Adrenal gland (tissue), 9 donors: ENCODE measurements at regions not wholly inside any gene's neighbourhood (a gene's known extent, or its start where the extent isn't known, plus 50 kb on each side); places are given as distances from the start of the nearest gene placed in this dataset.

ENCODE experiments used
- DNase-seq, 7 donors: peaks; one replicate each; pipeline ENCODE4 v3.0.0-alpha.2; 2019 to 2020
- H3K27ac ChIP-seq, 5 donors: fragments of 200-600 bp; sonication (generic) in 4 of 5; 1 replicate in 3 of 5; 2 replicates in 2 of 5; pipeline versions ENCODE4 v1.5.1 to v1.8.0; 2016 to 2020; ENCODE audit warnings: mild to moderate bottlenecking in 1 of 5
- H3K27me3 ChIP-seq: fragments of 200-600 bp; 2 replicates; pipeline ENCODE4 v1.8.0; 2021
- H3K36me3 ChIP-seq, 2 donors: fragments of 200-600 bp; replicated peaks in 1 of 2; 1 replicate in 1 of 2; 2 replicates in 1 of 2; pipeline versions ENCODE4 v1.5.1 to v1.8.0; 2018 to 2022
- H3K4me1 ChIP-seq, 2 donors: fragments of 200-600 bp; replicated peaks in 1 of 2; 1 replicate in 1 of 2; 2 replicates in 1 of 2; pipeline versions ENCODE4 v1.5.1 to v1.8.0; 2018 to 2021
- H3K4me3 ChIP-seq, 4 donors: fragments of 200-600 bp; sonication (generic) in 3 of 4; one replicate each; pipeline ENCODE4 v1.5.1; 2016 to 2018
- H3K9me3 ChIP-seq, 3 donors: fragments of 200-600 bp; sonication (generic) in 1 of 3; replicated peaks in 1 of 3; 1 replicate in 2 of 3; 2 replicates in 1 of 3; pipeline versions ENCODE4 v1.5.1 to v1.8.0; 2016 to 2021
- CTCF ChIP-seq, 6 experiments: fragments of 450-650 bp in 4 of 6; fragments of 200-600 bp in 2 of 6; sonication (generic) in 1 of 6; IDR thresholded peaks; 1 replicate in 5 of 6; 2 replicates in 1 of 6; pipeline versions ENCODE4 v1.5.1 to v1.8.0; 2016 to 2021; ENCODE audit warnings: antibody characterized with exemption in 6 of 6, mild to moderate bottlenecking in 2 of 6, moderate library complexity in 1 of 6
- POLR2A ChIP-seq, 2 donors: fragments of 450-650 bp; IDR thresholded peaks; one replicate each; pipeline ENCODE4 v1.6.1; 2017; ENCODE audit warnings: antibody characterized with exemption in 2 of 2, mild to moderate bottlenecking in 2 of 2, moderate library complexity in 1 of 2
- WGBS, 4 donors: extraction: QIAGEN DNeasy Blood & Tissue Kit in 2 of 4; methylation state at CpG; one replicate each; pipeline versions ENCODE4 v1.1.5 to v1.1.7; 2013 to 2017; 5-methylcytosine and 5-hydroxymethylcytosine counted together
- intact Hi-C, 2 donors: fragments of 100-400 bp; cut with DNase I; formaldehyde crosslinking; loops; one replicate each; pipeline versions ENCODE4 v1.14.1 to v1.15.0; 2022 to 2023
- donor health status: healthy with polysubstance abuse.
- donor health status: Bipolar disorder and iron deficiency.
- donor health status: DM: yes; HTN: yes; CAD: no.
- donor health status: DM: no; HTN: no; CAD: no.
- donor health status: DM: no; HTN: no; CAD: no.

- H3K27ac ChIP-seq = no peak overlapping the region
- H3K4me3 ChIP-seq = no peak overlapping the region
- H3K9me3 ChIP-seq = no peaks in the 10 kb centered on the region
- no peak for TF ChIP-seq CTCF (IDR thresholded peaks at IDR 0.05)
- TF ChIP-seq POLR2A (IDR thresholded peaks at IDR 0.05) = no peak
- DNase-seq = no peak
- H3K4me1 ChIP-seq = no peaks in the 10 kb centered on the region
- intact Hi-C loops = no loop called here
- H3K36me3 ChIP-seq = no peaks in the 10 kb centered on the region
- no peaks in the 10 kb centered on the region for H3K27me3 ChIP-seq
Measured at GRCh38 chr9:73348471-73348870, 196.8 kb downstream of the ANXA1 start.

GRCh38 chr9:73349476-73349875 lies 197.8 kb downstream of the ANXA1 start:
- Histone ChIP-seq H3K27ac (no peak overlapping the region), H3K4me1 (no peaks in the 10 kb centered on the region), H3K4me3 (no peak overlapping the region), H3K9me3 (no peaks in the 10 kb centered on the region), H3K27me3 (no peaks in the 10 kb centered on the region), H3K36me3 (no peaks in the 10 kb centered on the region)
- no peak for DNase-seq
- intact Hi-C loops = no loop called here
- 52 to 75% (median 66%) methylated on average over 2 of the region's 2 CpGs for WGBS, 4 donors
- TF ChIP-seq POLR2A (IDR thresholded peaks at IDR 0.05) (no peak), CTCF (IDR thresholded peaks at IDR 0.05) (no peak)

GRCh38 chr9:73357607-73358006 lies 205.9 kb downstream of the ANXA1 start:
- no peak for TF ChIP-seq POLR2A (IDR thresholded peaks at IDR 0.05)
- no peak for TF ChIP-seq CTCF (IDR thresholded peaks at IDR 0.05)
- DNase-seq = no peak
- no peaks in the 10 kb centered on the region for H3K4me1 ChIP-seq
- H3K36me3 ChIP-seq = no peaks in the 10 kb centered on the region
- H3K4me3 ChIP-seq = no peak overlapping the region
- H3K27me3 ChIP-seq = no peaks in the 10 kb centered on the region
- no peaks in the 10 kb centered on the region for H3K9me3 ChIP-seq
- intact Hi-C loops = no loop called here
- H3K27ac ChIP-seq = no peak overlapping the region
- WGBS, 4 donors = 28 to 48% (median 38%) methylated on average over 3 of the region's 3 CpGs

GRCh38 chr9:73370053-73370452 lies 218.4 kb downstream of the ANXA1 start:
- no peaks in the 10 kb centered on the region for H3K4me1 ChIP-seq
- TF ChIP-seq CTCF (IDR thresholded peaks at IDR 0.05) (no peak), POLR2A (IDR thresholded peaks at IDR 0.05) (no peak)
- no peaks in the 10 kb centered on the region for H3K27me3 ChIP-seq
- 20 to 31% (median 29%) methylated on average over 1 of the region's 1 CpG for WGBS, 4 donors
- intact Hi-C loops = no loop called here
- no peak overlapping the region for H3K27ac ChIP-seq
- no peaks in the 10 kb centered on the region for H3K36me3 ChIP-seq
- DNase-seq = no peak
- H3K4me3 ChIP-seq = no peak overlapping the region
- H3K9me3 ChIP-seq = no peaks in the 10 kb centered on the region
